ENCODE measurements at regions not wholly inside any gene's neighbourhood (a gene's known extent, or its start where the extent isn't known, plus 50 kb on each side); places are given as distances from the start of the nearest gene placed in this dataset.

DNA sequence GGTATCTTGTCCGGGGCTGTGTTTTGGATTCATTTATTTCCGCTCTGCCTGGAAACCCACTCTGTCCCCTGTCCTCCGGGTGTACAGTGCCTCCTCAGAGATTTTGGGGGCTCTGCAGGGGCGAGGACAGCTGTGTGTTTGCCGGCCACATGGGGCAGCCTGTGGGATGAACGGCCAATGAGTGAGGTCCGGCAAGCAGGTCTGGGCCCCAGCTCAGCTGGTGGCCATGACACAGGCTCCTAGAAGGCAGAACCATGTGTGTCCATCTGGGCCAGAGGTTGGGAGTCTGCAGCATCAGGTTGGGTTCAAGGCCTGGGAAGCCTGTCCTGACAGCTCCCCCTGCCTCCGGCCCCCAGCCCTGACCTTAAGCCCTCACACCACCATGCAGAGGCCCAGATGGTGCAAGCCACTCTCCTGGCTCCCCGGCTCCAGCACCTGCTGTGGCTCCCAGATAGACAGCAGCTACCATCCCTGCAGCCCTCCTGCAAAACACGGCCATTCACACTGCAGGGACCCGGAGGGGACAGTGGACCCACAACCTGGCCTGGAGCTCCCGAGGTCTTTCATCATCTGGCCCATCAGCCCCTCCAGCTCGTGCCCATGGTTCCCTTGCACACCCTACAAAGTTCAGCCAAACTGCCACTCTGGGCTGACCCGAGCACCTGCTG lies 220.1 kb upstream of the C14orf180 start (continued):
- TF ChIP-seq, protein P1, sequence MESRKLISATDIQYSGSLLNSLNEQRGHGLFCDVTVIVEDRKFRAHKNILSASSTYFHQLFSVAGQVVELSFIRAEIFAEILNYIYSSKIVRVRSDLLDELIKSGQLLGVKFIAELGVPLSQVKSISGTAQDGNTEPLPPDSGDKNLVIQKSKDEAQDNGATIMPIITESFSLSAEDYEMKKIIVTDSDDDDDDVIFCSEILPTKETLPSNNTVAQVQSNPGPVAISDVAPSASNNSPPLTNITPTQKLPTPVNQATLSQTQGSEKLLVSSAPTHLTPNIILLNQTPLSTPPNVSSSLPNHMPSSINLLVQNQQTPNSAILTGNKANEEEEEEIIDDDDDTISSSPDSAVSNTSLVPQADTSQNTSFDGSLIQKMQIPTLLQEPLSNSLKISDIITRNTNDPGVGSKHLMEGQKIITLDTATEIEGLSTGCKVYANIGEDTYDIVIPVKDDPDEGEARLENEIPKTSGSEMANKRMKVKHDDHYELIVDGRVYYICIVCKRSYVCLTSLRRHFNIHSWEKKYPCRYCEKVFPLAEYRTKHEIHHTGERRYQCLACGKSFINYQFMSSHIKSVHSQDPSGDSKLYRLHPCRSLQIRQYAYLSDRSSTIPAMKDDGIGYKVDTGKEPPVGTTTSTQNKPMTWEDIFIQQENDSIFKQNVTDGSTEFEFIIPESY (IDR thresholded peaks at IDR 0.05), result no peak
- no peak for TF ChIP-seq HNF4G (IDR thresholded peaks at IDR 0.05)
- TF ChIP-seq JUND (IDR thresholded peaks at IDR 0.05), result no peak
- TF ChIP-seq, protein P2, sequence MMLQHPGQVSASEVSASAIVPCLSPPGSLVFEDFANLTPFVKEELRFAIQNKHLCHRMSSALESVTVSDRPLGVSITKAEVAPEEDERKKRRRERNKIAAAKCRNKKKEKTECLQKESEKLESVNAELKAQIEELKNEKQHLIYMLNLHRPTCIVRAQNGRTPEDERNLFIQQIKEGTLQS (IDR thresholded peaks at IDR 0.05), result no peak
- no peak for TF ChIP-seq RXRA (IDR thresholded peaks at IDR 0.05)
- no peak for TF ChIP-seq FOXA2 (IDR thresholded peaks at IDR 0.05)
- TF ChIP-seq, protein P3, sequence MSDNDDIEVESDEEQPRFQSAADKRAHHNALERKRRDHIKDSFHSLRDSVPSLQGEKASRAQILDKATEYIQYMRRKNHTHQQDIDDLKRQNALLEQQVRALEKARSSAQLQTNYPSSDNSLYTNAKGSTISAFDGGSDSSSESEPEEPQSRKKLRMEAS (IDR thresholded peaks at IDR 0.05), result no peak
- TF ChIP-seq FOXA1 (IDR thresholded peaks at IDR 0.05), result no peak
- no peak for TF ChIP-seq SP1 (IDR thresholded peaks at IDR 0.05)
- no peak for TF ChIP-seq TAF1 (conservative IDR thresholded peaks at IDR 0.05)
- no peak for TF ChIP-seq NR2F2 (IDR thresholded peaks at IDR 0.05)
- TF ChIP-seq HNF4A (conservative IDR thresholded peaks at IDR 0.05), result no peak
- TF ChIP-seq EGR1 (IDR thresholded peaks at IDR 0.05; ENCODE audit: low read depth in 2 of 2), result no peak

- H3K9me3 ChIP-seq (ENCODE audit: control insufficient read depth in 4 of 4, low read length in 3 of 4), result no peaks in the 10 kb centered on the region
- H3K4me3 ChIP-seq (ENCODE audit: low read depth in 1 of 3, low read length in 3 of 3), result no peak overlapping the region
- no peak overlapping the region for H3K9ac ChIP-seq (ENCODE audit: low read depth in 1 of 2, low read length in 2 of 2)
- H3K4me1 ChIP-seq (ENCODE audit: control insufficient read depth in 4 of 4, insufficient read depth in 4 of 4, low read length in 3 of 4), result no peaks in the 10 kb centered on the region
- WGBS, result 81% methylated on average over 7 of the region's 7 CpGs
- H3K27me3 ChIP-seq (ENCODE audit: control insufficient read depth in 4 of 4, insufficient read depth in 4 of 4, low read length in 3 of 4), result peaks cover 0 to 4% (median 0%) of the 10 kb centered on the region in 4 donors
- no peak for DNase-seq (ENCODE audit: low spot score)
- H3K36me3 ChIP-seq (ENCODE audit: control insufficient read depth in 4 of 4, insufficient read depth in 3 of 4, low read depth in 1 of 4, low read length in 3 of 4), result no peaks in the 10 kb centered on the region
- no peak for TF ChIP-seq SP1 (IDR thresholded peaks at IDR 0.05)
- TF ChIP-seq HNF4A (conservative IDR thresholded peaks at IDR 0.05), result no peak
- TF ChIP-seq RXRA (IDR thresholded peaks at IDR 0.05), result no peak
- no peak for TF ChIP-seq JUND (IDR thresholded peaks at IDR 0.05)
- no peak for TF ChIP-seq FOXA1 (IDR thresholded peaks at IDR 0.05)
- TF ChIP-seq EGR1 (IDR thresholded peaks at IDR 0.05; ENCODE audit: low read depth in 2 of 2), result no peak
- TF ChIP-seq CTCF (IDR thresholded peaks at IDR 0.05; ENCODE audit: low read depth, low read length, missing input control), result no peak
- TF ChIP-seq NR2F2 (IDR thresholded peaks at IDR 0.05), result no peak
- TF ChIP-seq GABPA (IDR thresholded peaks at IDR 0.05 in 1 of 2, conservative IDR thresholded peaks at IDR 0.05 in 1 of 2), result no peak
- TF ChIP-seq, protein P3 (IDR thresholded peaks at IDR 0.05), result no peak
- no peak for TF ChIP-seq HNF4G (IDR thresholded peaks at IDR 0.05)
- no peak overlapping the region for H3K27ac ChIP-seq (ENCODE audit: low read depth in 1 of 2, low read length in 2 of 2)
These were observed 219.6 kb upstream of the C14orf180 start for GRCh38 chr14:104359969-104360442.

DNA sequence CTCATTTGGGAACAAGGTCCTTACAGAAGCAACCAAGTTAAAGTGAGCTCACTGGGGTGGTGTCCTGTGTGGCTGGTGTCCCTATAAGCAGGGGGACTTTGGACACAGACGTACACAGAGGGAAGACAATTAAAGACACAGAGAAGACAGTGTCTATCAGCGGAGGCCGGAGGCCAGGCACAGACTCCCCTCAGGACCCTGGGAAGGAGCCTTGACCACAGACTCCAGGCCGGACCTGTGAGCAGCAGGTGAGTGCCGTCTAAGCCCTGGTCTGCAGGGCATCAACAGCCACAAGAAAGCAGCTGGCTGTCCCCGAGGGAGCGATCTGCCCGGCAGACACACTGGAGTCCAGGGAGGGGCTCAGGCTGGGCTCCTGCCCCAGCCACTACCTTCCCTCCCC lies 219.1 kb upstream of the C14orf180 start:
- Histone ChIP-seq H3K36me3 (ENCODE audit: control insufficient read depth in 4 of 4, insufficient read depth in 3 of 4, low read depth in 1 of 4, low read length in 3 of 4) (no peaks in the 10 kb centered on the region), H3K27me3 (ENCODE audit: control insufficient read depth in 4 of 4, insufficient read depth in 4 of 4, low read length in 3 of 4) (peaks cover 0 to 4% (median 0%) of the 10 kb centered on the region in 4 donors), H3K4me1 (ENCODE audit: control insufficient read depth in 4 of 4, insufficient read depth in 4 of 4, low read length in 3 of 4) (no peaks in the 10 kb centered on the region), H3K27ac (ENCODE audit: low read depth in 1 of 2, low read length in 2 of 2) (no peak overlapping the region), H3K9me3 (ENCODE audit: control insufficient read depth in 4 of 4, low read length in 3 of 4) (no peaks in the 10 kb centered on the region), H3K9ac (ENCODE audit: low read depth in 1 of 2, low read length in 2 of 2) (no peak overlapping the region), H3K4me3 (ENCODE audit: low read depth in 1 of 3, low read length in 3 of 3) (no peak overlapping the region)
- WGBS, result 73% methylated on average over 8 of the region's 8 CpGs
- no peak for DNase-seq (ENCODE audit: low spot score)
- TF ChIP-seq GABPA (IDR thresholded peaks at IDR 0.05 in 1 of 2, conservative IDR thresholded peaks at IDR 0.05 in 1 of 2) (no peak), NR2F2 (IDR thresholded peaks at IDR 0.05) (no peak), SP1 (IDR thresholded peaks at IDR 0.05) (no peak), FOXA1 (IDR thresholded peaks at IDR 0.05) (no peak), CTCF (IDR thresholded peaks at IDR 0.05; ENCODE audit: low read depth, low read length, missing input control) (no peak)
- TF ChIP-seq, protein P1 (IDR thresholded peaks at IDR 0.05), result no peak
- TF ChIP-seq, protein P3 (IDR thresholded peaks at IDR 0.05), result no peak
- TF ChIP-seq, protein P2 (IDR thresholded peaks at IDR 0.05), result no peak
